DOHH2 (cell line): ENCODE measurements at regions not wholly inside any gene's neighbourhood (a gene's known extent, or its start where the extent isn't known, plus 50 kb on each side); places are given as distances from the start of the nearest gene placed in this dataset.
A peak's percentile ranks its signal among the peaks of the same experiment; 100 is the strongest.

Experiments
- CTCF ChIP-seq: fragments of 200-600 bp; sonication (generic); IDR thresholded peaks from one replicate; pipeline ENCODE4 v1.5.1; 2014; ENCODE audit warnings: antibody characterized with exemption, mild to moderate bottlenecking, low read depth, low read length; ENCODE audit not compliant: poor library complexity, severe bottlenecking
- EZH2phosphoT487 ChIP-seq: fragments of 200-600 bp; sonication (generic); IDR thresholded peaks from 2 replicates; pipeline ENCODE4 v1.6.1; 2017; ENCODE audit warnings: borderline replicate concordance, mild to moderate bottlenecking, antibody characterized with exemption, low read length, moderate library complexity, mixed read lengths

- peak; percentile 35 for TF ChIP-seq CTCF
- no peak for TF ChIP-seq EZH2phosphoT487
Measured at GRCh38 chr7:124171068-124171467, 138.2 kb upstream of the TMEM229A start.
